ENCODE measurements at regions not wholly inside any gene's neighbourhood (a gene's known extent, or its start where the extent isn't known, plus 50 kb on each side); places are given as distances from the start of the nearest gene placed in this dataset.

DNA sequence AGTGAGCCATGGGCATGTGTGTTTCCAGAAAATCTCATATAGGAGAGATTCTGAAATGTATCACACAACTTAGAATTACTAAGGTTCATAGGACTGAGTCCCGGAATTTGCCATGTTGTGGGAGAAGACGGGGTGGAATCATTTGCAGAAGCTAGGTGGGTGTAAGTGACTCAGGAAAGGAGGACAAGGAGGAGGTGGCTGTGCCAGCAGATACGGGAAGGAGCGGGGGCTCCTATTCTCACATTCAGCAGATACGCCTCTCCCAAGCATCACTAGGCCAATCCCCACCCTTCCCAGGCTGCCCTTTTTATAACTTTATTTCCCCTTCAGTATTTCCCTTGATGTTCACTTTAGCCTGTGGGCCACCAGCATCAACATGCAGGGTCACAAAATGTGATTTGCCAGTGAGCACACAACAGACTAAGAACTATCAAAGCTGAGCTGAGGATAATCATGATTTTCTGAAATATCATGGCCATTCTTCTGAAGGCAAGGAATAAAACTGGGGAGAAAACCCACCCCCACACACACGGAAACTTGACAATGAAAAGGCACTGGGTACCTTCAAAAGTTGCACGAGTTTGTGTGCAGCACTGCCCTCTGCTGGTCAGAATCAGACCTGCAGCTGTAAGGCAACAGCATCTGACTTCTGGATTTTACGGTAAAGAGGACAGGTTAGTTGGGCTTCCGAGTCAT lies 133.2 kb downstream of the MTX3 start:
- TF ChIP-seq, protein P1, sequence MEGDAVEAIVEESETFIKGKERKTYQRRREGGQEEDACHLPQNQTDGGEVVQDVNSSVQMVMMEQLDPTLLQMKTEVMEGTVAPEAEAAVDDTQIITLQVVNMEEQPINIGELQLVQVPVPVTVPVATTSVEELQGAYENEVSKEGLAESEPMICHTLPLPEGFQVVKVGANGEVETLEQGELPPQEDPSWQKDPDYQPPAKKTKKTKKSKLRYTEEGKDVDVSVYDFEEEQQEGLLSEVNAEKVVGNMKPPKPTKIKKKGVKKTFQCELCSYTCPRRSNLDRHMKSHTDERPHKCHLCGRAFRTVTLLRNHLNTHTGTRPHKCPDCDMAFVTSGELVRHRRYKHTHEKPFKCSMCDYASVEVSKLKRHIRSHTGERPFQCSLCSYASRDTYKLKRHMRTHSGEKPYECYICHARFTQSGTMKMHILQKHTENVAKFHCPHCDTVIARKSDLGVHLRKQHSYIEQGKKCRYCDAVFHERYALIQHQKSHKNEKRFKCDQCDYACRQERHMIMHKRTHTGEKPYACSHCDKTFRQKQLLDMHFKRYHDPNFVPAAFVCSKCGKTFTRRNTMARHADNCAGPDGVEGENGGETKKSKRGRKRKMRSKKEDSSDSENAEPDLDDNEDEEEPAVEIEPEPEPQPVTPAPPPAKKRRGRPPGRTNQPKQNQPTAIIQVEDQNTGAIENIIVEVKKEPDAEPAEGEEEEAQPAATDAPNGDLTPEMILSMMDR (IDR thresholded peaks at IDR 0.05): peak; percentile 88 to 92 (median 90)
- no peak for TF ChIP-seq POLR2AphosphoS5 (IDR thresholded peaks at IDR 0.05; ENCODE audit: insufficient read depth in 1 of 2, low read depth in 1 of 2)
- no peak for TF ChIP-seq POLR2A (IDR thresholded peaks at IDR 0.05)

All from vagina (tissue), 2 donors.